HG03108 (cell line): ENCODE measurements at regions not wholly inside any gene's neighbourhood (a gene's known extent, or its start where the extent isn't known, plus 50 kb on each side); places are given as distances from the start of the nearest gene placed in this dataset.

Experiments used
- ATAC-seq: cut with Tn5 transposase; IDR thresholded peaks from one replicate; pipeline ENCODE4 v1.9.1; 2021; ENCODE audit warnings: moderate library complexity; ENCODE audit not compliant: unreplicated experiment

DNA sequence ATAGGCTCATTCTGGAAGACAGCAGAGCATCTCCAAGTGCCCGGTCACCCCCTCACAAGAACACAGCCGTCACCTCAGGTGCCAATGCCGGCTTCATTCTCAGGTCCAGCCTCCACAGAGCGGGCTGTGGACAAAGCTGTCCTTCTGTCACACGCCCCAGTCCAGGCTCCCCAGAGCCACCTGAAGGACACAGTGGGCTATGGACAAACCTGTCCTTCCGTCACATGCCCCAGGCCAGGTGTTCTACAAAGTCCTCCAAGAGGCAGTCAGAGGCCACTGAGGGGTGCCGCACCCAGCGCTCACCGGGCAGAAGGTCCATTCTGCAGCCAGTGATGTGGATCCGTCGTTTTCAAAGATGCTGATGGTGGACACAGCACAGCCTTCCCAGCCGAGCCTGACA is 173.2 kb upstream of the PPP2R2D start:
- ATAC-seq = no peak

DNA sequence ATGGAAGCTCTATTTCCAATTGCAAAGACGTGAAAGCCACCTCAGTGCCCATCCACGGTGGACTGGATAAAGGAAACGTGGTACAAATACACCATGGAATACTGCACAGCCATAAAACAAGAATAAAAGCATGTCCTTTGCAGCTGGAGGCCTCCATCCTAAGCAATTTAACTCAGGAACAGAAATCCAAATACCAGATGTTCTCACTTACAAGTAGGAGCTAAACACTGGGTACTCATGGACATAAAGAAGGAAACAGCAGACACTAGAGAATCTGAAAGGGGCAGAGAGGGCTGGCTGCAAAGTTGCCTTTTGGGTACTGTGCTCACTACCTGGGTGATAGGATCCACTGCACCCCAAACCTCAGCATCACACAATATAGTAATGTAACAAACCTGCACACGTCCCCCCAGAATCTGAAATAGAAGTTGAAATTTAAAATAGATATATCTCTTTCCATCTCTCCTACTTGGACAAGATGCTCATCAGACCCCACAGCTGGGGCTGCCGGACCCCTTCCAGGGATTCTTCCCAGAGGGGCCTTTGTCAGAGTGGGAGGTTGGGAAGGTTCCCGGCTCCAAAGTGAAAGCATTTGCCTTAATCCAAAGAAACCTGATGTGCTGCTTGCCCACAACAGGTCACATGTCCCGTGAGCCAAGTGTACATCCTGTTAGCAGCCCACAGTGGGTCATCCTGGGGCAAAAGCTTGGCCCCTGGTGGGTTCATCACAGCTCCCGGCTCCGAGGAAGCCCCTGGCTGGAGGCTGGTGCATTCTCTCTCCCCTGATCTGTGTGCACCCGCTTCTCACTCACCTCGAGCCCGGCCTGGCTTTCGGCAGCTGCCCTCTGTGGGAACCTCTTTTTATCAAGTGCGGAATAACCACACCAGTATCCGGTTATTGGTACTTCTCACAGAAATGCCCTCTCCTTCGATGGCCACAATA is 172.3 kb upstream of the PPP2R2D start:
- ATAC-seq = no peak

DNA sequence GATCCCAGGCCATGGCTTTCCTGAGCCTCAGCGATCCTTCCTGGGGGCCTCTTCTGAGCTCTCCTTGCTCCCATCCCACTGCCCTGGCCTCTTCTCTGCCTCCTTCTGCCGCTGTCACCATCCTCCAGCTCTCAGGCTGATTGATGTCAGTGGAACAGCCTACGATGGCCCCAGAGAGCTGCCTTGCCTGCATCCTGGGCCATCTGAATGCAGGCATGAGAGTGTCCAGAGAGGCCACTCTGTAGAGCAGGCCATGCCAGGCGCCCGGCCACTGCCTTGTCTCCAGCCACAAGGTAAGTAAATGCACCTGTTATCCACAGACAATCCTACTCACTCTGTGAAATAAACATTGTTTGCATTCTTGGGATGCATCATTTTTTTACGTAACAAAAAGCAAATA is 171.4 kb upstream of the PPP2R2D start:
- ATAC-seq = no peak

DNA sequence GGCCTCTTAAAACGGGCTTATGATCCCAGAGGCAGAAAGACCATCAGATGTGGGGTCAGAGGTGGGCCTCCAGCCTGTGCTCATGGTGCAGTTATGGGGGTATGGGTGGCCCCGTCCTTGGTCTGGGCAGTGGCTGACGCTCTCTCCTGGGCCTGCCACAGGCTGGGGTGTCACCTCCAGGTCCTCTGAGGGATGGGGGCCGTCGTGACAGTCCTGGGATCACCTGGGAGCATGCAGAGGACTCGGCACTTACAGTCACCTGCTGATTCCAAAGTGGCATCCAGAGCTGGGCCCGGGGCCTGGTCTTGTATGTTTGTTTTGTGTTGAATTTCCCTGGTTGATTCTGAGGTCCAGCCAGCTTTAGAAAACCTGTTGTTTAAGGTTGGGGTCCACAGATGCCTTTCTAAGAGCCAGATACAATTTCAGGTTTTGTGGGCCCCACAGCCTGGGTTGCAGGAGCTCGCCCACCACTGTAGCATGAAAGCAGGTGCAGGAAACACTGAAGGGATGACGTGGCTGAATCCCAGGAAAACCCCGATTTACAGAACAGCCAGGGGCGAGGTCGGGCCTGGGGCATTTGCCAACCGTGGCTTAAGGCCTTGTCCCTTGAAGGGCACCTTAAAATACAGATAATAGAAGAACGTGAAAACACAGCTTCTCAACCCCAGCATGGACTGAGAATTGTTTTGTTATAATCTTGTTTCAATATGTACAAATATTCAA is 170.7 kb upstream of the PPP2R2D start:
- no peak for ATAC-seq

DNA sequence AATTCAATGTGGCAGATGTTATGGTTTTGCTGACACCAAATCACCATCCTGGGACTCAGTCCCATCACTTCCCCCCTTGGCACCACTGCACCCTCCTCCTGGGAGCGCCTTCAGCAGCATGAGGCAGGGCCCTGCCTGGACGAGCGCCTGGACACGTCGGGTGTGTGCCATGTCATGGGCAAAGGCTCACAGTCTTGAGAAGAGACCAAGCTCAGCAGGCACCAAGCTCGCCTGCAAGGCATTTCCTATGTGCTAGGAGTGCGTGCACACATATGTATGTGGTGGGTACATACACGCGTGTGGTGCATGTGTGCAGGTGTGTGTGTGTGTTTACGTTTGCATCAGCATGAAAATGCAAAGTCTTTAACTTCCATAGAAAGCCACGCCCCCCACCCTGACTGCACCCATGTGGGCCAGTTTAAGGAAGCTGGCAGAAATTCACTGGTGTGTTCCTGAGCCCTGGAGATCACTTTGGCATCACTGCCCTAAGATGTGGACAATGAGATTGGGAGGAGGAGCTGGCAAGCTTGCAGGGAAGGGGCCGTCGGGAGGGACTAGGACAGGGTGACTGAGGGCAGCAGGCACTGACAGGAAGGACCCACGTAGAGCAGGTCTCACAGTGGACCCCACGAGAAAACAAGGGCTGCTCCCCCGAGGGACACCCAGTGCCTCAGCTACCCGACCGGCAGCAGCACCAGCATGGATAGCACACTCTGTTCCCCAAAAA is 169.9 kb upstream of the PPP2R2D start:
- ATAC-seq = no peak

DNA sequence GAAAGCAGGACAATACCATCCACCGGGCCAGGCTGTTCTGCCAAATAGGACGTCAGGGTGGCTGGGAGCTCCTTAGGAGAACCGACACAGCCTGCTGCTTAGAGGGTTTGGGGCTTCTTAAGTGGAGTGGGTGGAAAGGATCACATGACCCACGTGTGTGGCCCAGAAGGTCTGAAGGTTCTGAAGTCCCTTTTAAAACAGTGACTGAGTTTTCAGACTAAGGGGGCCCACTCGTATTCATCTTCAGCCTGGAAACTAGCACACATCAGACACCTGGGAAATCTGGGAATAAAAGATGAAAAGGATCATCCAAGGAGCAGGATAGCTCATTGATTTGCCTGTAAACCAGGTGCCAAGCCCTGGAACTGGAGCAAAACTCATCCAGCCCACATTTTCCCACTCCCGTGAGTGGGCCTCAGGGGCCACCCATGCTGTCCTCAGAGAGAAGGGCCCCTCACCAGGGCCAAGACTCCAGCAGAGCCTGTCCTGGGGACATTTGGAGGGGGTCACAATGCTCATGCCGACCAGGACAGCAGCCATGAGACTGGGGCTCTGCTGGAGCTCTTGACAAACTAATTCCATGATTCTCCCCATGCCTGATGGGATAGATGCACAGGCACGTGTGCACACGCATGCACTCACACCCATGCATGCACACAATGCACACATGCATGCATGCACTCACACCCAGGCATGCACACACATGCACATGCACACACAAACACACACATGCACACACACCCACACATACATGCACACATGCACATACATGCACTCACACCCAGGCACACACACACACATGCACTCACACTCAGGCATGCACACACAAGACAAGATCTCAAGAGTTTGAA is 168.8 kb upstream of the PPP2R2D start:
- no peak for ATAC-seq

DNA sequence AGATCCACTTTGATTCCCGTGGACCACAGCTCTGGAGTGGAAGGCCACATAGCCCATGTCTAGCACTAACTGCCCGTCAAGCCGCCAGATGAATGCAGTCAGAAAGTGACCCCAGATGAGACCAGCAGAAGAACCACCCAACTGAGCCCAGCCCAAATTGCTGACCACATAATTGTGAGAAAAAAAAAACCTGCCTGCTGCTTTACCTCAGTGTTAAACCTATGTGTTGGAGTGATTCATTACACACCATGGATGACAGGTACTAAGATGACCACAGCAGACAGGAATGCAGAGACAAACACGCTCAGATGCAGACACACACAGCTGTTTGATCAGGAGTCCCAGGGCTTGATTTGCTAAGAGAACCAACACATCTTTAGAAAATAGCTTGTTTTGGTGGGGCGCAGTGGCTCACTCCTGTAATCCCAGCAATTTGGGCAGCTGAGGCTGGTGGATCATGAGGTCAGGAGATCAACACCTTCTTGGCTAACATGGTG is 168.1 kb upstream of the PPP2R2D start:
- ATAC-seq = no peak

DNA sequence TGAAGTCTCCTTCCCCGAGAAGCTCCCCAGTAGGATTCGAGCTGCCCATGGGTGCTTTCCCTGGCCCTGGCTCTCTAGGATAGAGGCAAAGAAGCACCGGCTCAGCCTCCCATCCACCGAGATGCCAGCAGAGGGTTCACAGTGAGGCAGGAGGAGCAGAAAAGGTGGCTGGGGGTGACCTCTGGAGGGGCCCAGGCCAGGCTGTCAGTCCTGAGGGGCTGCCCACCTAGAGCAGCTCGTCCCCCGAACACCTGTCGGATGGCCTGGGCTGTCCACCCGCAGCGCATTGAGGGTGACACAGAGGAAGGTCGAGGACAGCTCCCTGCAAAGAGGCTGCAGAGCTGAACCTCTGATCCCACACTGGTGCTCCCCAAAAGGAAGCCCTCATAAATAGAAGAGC is 167.2 kb upstream of the PPP2R2D start:
- ATAC-seq = no peak

DNA sequence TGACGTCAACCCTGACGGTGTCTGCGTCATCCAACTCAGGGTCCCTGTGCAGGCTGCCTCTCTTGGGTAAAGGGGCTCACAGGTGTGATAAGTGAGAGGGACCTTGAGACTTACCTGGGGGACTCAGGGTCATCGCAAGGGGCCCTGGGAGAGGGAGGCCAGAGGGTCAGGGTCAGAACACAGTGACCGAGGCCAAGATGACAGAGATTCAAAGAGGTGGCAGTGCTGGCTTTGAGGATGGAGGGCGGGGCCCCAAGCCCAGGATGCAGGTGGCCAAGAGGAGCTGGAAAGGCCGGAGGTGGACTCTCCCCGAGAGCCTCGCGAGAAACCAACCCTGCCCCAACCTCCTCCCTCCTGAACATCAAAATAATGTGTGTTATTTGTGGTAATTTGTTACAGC is 165.2 kb upstream of the PPP2R2D start:
- ATAC-seq = no peak

DNA sequence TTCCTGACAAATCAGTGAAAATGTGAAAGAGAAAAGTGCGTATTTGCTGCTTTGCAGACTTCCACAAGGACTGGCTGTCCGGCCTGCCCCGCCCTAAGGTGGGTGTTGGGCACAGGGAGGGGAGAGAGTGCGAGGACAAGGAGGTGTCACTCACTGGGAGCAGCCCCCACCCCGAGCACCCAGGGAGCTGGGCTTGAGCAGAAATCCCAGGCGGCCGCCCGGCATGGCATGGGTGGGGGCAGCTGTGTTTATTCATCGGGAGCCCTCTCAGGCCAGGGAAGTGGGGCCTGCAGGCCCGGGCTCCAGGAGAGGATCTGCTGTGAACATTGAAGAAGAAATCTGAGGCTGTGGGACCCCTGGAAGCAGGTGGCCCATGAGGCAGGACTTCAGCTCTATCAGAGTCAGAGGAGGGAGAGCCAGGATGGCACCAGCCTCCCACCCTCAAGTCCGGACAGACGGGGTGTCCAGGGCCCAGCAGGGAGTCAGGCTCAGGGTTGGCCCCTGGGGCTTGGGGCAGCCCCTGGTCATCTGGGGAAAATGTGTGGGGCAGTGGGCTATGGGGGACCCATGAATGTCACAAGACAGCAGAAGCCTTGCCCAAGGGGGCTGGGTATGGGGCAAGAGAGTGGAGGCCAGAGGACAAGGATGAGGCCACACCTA is 164.4 kb upstream of the PPP2R2D start:
- ATAC-seq = no peak

DNA sequence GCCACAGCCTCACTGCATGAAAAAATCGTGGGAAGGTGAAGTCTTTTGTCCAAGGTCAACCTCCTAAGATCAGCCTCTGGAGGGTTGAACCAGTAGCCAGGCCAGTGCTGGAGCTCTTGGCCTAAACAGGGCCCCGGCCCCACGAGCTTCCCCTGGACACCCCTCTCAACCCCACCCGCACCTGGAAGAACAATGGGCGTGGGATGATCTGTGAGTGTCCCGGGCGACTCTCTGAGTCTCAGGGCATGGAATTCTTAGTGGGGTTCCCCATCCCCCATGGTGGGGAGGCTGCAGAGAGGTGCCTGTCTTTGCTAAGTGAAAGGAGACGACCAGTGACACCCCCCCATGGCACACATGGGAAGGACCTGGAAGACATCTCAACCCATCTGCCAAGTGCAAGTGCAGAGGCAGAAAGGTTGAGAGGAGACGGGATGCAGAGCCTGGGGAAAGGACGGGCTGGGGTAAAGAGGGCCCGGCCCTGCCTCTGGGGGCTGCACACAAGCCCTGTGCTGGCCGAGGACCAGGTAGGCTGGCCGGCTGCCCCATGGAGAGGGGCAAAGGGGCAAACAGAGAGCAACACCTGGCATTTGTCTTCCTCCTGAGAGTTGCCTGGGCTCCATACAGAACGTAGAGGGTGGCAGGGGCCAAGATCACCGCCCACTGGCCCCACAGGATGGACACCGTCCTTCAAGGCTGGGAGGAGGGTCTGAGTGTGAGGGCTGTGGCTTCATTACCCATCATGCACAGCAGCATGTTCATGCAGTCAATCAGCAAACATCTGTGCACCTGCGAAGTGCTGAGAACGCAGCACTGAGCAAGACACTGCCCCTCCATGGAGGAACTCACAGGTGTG is 163.0 kb upstream of the PPP2R2D start:
- no peak for ATAC-seq

DNA sequence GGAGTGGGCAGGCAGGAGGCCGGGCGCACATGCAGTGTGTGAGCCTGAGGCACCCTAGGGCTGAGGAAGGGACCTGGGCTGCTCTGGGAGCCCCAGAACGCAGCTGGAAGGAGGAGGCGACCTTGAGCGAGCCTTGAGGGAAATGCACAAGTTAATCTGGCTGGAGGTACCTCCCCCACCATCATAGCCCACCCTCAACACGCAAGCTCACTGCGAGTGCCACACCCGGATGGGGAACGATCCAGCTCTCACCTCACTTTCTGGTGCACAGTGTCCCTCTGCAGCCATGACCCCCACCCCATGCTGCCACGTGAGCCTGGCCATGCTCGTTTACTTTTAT is 162.4 kb upstream of the PPP2R2D start:
- ATAC-seq = no peak

DNA sequence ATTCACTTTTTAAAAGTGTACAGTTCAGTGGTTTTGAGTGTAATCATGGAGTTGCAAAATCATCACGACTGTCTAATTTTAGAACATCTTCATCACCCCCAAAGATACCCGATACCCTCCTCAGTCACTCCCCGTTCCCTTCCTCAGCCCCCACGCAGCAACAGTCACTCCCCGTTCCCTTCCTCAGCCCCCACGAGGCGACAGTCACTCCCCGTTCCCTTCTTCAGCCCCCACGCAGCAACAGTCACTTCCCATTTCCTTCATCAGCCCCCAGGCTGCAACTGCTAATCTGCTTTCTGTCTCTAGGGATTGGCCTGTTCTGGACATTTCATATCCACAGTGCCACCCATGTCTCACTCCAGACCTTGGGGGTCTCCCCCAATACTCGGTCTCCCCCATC is 161.6 kb upstream of the PPP2R2D start:
- ATAC-seq = no peak

DNA sequence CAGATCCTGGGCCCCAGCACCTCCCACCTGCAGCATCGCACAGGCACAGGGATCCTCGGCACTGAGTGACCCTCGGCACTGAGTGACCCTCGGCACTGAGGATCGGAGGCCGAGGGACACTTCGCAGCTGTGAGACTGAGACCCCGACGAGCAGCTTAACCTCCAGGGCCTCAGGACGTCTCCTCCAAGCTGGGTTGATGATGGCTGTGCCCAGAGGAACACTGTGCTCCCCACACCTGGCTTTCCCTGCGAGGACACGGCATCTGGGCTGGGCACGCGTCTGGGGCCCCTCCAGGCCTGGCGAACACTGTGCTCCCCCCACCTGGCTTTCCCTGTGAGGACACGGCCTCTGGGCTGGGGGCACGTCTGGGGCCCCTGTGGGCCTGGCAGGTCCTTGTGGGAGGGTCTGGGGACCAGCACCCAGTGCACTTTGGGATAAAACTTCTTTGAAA is 158.3 kb upstream of the PPP2R2D start:
- no peak for ATAC-seq

DNA sequence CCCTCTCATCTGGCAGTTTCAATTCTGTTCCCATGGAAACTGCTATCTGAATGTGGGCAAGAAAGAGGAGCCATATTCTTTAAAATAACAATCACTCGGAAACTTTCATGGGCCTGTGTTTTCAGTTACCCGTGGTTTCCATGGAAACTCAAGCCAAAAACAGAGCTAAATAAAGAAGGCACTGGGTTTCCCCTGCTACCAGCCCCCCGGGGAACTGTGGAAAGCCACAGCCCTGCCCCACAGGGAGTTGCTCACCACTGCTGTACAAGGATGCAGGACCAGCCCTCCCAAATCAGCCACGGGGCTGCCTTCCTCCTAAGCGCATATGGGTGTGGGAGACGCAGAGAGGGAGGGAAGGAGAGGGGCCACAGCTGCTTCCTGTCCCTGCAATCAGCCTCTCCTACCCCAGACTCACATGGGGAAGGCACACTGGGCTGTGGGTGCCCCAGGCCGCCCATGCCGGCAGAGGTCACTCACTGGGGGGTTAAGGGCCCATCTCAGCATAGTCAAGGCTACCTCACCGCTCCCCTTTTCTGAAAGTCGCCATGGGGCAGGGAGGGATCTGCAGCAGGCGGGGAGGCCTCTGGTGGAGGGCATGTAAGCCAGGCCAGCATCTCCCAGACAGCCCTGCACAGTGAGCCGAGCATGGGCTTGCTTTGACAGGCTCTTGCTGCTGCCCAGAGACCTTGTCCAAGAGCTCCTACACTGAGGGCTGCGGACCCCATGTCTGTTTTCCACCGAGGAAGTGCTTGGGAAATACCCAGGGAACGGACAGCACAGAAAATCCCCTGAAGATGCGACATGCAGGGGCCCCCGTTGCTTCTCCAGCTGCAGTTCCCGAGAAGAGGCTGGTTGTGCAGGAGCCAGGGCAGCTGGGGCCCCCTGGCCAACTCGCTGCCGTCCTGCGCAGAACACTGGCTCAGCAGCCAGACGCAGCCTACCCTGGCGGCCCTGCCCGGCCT is 157.3 kb upstream of the PPP2R2D start:
- peak; percentile 66 for ATAC-seq

DNA sequence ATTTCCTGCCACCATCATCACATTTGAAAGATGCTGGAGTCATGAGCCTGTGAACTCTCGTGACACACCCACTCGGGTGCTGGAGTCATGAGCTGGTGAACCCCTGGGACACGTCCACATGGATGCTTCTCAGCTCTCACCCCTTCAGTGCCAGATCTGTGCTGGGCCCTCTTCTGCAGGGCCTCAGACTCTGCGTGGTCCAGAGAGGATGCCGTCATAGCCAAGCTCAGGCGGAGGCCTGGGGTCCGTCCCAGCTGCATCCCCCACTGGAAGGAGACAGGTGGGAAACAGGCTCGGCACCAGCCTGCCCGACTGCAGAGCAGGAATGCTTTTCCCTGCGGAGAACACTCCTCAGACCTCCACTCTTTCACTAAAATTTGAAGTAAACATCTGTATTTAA is 156.5 kb upstream of the PPP2R2D start:
- no peak for ATAC-seq

DNA sequence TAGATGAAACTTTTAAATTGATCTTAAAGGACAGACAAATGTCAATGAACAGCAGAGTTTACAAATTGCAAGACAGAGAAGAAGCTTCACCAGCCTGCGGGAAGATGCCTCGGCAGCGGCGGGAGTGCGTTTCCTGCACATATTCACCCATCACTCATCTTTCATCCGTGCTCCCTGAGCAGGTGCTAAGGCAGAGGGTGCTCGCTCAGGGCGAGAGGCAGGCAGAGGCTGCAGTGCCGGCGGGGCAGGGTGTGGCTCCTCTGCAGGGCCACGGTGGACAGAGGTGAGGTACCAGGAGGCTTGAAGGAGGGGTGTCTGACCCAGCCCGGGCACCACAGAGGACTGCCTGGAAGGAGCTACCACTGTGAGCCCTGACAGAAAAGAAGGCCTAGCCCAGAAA is 155.2 kb upstream of the PPP2R2D start:
- ATAC-seq = no peak

DNA sequence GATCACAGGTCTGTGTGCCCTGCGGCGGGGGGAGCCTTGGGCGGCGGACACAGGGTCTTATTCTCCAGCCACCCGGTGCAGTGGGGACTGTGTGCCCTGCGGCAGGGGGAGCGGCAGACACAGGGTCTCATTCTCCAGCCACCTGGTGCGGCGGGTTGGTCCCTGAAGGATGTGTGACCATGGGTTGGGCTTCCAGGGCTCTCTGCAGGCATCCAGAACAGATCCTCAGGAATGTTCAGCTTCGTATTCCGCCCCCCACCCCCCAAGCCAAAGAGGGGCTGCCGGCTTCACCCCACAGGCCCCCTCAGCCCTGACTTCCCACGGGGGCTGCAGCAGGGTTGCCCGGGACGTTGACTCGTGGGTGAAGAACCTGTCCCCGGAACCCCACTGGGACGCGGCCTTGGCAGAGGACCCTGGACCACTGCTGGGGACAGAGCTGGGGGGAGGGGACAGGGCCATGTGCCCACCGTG is 154.5 kb upstream of the PPP2R2D start:
- ATAC-seq = no peak
